ENCODE measurements at regions not wholly inside any gene's neighbourhood (a gene's known extent, or its start where the extent isn't known, plus 50 kb on each side); places are given as distances from the start of the nearest gene placed in this dataset.

DNA sequence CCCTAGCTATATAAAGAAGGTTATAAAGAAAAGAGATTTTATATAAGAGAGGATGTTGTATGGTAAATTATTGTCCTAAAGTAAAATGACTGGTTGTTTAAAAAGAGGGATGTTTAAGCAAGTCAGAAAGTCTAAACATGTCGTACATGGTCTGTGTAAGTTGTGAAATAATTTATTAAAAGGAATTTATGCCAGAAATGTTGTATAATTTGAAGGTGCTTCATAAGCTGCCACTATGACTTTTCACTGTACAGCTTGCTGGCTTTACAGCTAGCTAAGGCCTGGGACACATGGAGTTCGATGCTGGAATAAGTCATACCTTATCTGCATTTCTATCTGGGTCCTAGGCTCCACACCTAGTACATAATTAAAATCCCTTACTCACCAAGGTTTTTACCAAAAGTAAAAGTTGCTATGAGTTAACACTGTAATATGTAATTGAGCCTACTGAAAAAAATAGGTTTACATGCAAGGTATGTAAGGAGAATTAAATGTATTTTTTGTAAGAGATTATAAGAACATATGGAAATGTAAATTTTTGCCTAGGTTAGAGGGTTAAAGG, 59.0 kb upstream of the EDEM3 start:
- DNase-seq = no peak

DNA sequence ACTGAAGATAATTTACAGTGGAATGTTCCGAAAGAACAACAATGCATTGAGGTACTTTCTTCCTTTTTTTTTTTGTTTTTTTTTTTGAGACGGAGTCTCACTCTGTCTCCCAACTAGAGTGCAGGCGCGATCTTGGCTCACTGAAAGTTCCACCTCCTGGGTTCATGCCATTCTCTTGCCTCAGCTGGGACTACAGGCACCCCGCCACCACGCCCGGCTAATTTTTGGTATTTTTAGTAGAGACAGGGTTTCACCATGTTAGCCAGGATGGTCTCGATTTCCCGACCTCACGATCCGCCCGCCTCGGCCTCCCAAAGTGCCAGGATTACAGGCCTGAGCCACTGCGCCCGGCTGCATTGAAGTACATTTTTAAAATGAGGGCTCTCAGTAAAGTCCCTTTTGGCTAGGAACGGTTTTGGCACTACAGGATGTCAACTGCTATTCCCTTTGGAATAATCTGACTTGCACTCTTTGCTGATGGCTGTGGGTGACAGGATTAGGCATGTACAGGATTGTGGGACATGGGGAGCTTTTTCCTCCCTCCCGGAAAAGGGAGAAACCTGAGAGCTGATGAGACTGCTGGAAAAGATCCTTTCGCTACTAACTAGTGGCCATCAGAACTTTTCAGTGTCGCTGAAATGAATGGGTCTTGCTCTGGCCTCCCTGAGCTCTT, 56.9 kb upstream of the EDEM3 start:
- no peak for DNase-seq

DNA sequence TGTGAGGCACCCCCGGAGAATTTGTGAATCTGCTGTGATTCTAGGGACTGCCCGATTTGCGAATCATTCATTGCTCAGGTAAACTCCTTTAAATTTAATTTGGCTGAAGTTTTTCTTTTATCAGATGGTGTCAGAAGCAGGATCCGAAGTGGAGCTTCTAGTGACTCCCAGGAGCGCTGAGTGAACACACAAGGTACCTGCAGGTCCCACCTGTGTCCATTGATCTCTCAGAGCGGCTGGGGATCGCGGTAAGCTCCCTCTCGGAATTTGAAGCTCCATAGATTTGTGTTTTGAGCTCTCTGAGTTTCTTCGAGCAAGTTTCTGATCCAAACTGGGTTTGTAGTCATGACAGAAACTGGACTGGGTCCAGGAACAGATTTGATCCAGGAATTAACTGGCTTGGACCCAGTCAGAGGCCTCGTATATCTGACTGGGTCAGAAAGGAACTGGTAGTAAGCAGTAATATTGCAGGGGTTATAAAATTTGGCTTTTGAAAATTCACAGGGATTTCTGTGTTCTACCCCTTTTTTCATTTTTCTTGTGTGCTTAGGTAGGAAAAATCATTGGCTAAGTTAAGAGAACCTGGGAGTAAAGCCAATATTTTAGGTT, 56.2 kb upstream of the EDEM3 start:
- DNase-seq = no peak

DNA sequence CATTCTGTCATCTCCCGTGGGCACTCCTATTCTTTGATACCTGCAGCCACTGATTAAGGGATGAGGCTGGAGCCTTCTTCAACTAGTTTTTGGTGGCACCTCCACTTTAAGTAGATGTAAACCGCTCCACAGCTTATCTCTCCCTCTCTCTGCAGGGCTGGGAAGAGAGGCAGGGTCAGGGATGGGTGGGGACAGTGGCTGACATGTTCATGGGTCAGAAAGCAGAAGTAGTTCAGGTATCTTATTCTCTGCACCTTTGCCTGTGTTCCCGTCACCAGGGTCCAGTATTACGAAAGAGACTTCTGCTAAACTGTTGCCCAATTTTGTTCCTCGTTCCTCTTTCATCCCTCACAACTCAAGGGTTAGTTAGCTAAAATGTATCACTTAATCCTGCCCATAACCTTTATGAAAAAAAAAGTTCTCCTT, 51.7 kb upstream of the EDEM3 start:
- peak; percentile 12 for DNase-seq

DNA sequence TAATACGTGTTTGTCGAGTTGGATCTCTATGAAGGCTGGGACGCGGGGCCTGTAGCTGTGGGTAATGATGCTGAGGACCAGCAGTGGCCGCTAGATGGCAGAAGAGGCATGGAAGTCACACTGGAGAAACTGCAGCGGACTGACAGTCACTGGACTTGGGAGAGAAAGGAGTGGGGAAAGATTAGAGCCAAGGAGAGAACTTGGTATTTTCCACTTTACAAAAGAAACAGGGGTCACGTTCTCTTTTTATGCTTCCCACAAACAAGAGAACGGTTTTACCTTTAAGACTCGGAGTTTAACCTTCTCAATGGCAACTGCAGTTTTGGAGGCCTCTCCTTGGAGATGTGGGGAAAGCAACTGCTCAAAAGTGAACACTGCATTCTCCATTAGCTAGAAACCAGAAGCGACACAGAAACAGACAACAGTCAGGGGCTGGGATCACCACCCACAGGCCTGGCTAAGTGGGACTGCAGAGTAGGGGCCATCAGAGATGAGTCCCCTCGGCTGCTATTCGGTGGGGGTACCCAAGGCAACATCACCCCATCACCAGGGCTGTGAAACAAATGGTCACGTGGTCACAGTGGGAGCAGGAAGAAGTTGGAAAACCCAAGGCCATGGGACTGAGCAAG, 51.1 kb upstream of the EDEM3 start:
- peak; percentile 86 for DNase-seq
